Hippocampal formation (tissue), 2 donors: ENCODE measurements at regions not wholly inside any gene's neighbourhood (a gene's known extent, or its start where the extent isn't known, plus 50 kb on each side); places are given as distances from the start of the nearest gene placed in this dataset.

Experiments used
- DNase-seq, 2 donors: peaks; one replicate each; lab custom pipeline; 2025; lab: John Stamatoyannopoulos, UW

DNA sequence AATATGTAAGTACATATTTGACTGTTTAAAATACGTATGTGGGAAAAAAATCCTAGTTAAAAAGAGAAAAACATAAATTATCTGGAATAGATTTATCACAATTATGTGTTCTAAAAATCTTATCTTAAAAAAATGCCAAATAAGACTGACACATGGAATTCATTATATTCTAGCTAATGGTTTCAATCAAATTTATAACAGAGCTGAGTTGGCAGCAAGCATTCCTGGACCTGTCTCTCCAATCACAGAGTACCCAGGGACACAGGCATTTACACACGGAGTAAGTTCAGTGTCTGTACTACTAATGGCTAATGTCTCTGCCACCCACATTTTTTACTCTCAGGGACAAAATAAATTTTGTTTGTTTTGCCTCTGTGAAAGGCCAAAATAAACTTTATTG is 122.3 kb downstream of the RPS12 start:
- DNase-seq = no peak

DNA sequence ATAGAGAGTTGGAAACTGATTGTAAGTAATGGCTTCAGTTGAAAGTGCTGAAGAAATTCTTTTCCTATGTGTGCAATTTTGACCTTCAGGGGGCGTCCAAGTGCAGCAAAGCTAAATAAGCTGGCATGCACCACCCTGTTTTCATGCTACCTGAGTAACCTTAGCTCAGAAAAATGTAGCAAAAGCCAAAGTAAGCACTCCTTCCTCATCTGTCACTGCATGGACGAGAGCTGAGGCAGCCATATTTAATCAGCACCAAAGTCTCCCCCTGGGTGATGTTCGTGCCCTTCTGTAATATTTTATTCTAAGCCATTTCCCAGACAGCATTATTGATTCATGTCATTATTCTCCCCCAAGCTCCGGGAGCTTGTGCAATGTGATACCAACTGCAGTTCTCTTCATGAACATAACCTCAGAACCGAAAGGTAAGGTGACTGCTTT is 123.1 kb downstream of the RPS12 start:
- peak in 1 of 2 donors; percentile 53 for DNase-seq

DNA sequence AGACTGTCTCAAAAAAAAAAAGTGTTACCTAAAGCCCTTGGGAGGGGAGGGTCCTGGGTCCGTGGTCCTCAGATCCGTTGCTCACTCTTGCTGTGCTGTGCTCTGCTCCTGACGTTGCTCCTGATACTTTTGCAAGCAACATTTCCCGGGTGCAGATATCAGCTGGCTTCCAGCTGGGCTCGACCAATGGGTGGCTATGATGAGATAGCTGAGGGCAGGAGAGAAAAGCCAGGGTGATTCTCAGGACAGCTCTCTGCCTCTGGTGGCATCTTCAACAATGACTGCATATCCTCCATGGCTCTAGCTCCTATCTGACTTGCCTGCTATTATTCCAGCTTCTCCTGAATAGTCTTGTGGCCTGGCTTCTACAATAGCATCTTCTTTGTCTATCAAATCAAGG is 134.5 kb downstream of the RPS12 start:
- no peak for DNase-seq

- no peak for DNase-seq
Measured at GRCh38 chr6:132950566-132950965, 136.2 kb downstream of the RPS12 start.

DNA sequence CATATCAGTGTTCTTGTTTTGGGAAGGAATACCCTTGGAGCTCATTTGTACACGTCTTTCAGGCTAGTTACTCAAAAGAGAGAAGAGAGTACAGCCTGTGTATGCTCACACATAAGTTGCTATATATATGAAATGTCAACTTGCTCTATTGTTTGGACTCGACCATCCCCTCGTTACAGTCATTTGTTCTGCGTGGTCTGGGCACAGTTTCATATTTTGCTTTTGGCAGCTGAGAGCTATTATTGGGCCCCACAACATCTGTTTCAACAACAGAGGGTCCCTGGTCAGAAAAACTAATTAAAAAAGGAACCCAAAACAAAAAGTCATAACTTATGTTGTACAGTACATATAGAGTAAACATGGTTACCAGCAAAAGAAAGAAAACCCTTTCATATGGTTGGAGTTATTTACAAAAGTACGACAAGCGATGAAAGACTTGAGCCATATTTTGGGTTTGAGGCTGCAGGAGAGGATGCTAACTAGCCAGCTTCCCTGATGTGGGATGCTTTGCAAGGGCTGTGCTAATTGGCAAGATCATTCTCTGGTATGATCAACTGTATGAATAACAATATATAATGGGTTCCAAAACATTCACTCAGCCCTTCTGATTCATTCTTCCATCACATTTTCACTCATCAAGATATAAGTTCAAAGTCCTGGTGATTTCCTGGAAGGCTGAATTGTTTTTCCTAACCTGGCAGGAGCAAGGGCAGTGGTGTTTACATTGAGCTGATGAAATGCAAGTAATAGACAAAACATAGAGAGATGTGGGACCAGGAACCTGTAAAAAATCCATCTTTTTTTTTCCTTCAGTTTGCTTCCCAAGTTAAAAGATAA is 137.9 kb downstream of the RPS12 start:
- DNase-seq = no peak

DNA sequence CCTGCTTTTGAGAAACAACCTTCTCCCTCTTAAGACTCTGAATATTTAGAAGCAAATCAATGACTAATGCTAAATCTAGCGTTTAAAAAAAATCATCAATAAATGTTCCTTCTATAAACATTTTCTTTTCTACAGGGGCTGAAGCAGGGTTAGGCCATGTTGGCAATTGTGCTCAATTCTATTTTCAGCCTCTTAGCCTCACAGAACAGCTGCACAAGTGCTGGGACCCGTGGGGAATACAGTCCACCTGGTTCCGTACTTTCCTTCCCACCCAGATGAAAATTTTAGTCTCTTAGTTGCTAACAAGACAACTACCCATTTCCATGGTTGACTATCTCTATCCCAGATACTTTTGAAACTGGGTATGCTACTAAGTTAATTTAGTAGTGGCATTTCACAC is 138.6 kb downstream of the RPS12 start:
- DNase-seq = no peak

DNA sequence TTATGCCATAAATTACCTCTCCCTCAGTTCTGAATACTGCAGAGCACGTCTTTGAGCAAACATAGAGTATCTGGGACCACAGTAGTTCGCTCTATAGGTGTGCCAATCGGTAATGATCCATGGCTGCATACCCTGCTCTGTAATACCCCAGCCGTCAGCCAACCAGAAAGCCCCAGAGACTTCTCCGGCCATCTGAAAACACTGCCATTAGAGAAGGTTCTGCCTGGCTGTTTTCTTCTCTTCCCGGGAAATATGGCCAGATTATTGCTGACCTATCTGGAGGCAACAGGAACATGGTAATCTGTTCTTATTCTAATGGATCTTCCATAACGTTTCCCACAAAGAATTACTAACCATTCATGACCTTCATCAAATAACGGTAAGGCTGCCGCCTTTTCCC is 139.9 kb downstream of the RPS12 start:
- DNase-seq = no peak

GRCh38 chr6:132954936-132955335 is 140.6 kb downstream of the RPS12 start:
- no peak for DNase-seq

GRCh38 chr6:132959639-132960326 is 145.4 kb downstream of the RPS12 start:
- DNase-seq = no peak

DNA sequence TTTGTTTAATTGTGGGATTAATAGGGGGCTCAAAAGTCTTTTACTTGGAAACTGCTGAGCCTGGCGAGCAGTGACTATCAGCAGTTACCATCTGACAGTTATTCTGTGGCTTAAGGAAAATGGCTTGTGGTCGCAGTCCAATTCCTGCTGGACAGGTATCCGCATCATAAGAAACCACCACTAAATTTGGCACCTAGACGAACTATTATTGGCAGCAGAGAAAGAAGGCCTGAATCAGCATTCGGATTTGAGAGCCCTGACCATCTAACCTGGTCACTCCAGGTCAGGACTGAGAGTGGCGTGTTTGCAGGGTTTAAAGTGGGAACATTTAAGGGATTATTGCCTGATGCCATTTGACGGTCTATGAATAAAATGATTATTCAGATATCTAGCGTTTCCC is 146.4 kb downstream of the RPS12 start:
- no peak for DNase-seq

DNA sequence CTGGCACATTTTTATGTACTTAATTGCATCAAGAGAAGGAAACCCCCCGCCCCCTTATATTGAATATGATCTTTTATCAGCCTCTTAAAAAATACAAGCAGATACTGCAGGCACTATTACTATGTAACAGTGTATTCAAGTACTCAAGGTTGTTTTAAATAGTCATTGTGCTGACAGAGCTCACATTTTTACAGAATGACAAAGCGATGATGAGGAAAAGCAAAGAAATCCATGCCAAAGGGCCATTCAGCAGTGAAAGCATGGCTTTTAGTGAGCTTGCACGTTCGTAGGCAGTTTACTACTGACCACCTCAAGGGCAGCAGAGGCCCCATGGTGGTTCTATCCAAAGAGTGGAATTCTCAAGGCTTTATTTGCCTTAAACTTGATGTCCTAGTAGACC is 146.8 kb downstream of the RPS12 start:
- no peak for DNase-seq

DNA sequence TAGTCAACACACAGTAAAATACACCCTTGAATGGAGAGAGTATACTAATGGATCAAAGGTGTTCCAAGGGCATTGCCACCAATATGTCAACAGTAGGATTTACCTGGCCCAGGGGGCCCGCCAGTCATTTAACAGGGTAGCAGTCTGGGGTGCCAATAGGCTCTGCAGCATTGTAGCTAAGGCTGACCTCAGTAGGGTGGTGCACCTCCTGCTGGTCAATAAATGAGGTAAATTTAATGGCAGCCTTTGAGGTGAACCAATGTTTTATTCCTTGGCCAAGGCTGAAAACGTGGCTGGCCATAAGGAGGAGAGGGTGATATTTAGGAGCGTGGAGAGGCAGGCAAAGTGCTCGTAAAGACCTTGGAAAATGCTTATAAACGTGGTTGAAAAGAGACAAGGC is 147.2 kb downstream of the RPS12 start:
- no peak for DNase-seq

DNA sequence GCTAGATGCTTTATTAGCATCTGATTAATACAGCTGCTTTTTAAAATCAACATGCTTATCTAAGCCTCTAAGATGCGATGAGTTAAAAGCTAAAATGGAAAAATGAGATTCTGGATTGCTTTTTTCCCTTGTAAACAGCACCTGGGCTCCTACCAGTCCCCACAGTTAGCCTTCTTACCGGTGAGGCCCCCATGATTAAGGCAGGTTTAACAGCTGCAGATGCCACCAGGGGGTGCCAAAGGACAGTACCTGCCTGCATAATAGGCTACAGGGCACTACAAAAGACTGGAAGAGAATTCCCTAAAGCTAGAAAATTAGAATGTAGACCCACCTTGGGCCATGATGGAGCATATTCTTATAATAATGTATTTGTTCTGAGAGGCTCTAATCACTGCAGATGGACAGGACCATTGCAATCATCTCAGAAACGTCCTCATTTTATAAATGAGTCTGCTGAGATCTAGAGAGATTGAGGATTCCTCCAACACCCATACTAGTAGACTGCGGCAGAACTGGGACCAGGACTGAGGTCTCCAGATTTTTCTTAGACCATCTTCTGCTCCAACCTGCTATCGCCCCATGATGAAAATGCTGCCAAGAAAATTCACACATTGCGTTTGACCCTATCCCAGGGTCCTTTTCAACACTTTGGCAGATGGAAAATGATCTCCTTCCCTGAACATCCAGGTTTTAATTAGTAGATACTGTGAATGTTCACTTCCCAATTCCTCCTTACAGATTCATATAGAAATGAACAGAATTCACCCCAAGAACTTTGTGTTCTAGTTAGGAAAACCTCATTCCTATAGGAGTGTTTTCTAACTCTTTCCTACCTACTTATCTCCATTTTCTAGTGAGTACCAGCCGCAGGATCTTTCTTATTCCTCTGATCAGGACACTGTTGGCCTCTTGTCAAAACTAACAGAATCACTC is 148.8 kb downstream of the RPS12 start:
- DNase-seq = peak in 1 of 2 donors; percentile 26

DNA sequence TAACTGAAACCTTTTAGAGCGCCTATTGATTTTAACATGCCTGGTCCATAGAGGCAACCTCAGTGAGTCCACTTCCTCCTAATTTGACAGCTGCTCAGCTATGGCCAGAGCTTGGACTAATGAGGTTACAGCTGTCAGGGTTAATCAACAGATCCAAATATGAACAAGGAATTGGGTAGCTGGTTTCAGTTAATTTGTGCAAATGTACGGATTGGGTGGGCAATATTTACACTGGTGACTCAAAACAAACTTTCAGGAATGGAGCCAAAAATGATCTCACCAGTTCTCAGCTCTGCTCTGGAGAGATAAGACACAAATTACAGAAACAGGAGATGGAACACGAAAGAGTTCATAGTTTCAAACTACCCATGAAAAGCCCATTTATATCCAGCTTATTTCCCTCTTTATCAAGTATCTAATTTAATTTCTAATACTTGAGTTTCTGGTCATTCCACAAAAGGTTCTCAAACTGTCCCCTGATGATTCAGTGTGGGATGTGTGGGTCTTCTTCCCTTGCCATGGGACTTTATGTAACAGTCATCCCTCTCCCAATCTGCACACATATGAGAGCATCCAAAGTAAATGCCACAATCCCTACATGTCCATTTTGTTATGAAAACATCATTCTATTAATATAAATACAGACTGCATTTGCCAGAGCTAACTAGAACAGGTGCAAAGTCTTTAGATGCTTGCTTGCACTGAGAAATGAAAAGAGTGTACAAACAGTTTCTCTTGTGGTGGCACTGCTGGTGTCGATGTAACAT is 149.9 kb downstream of the RPS12 start:
- no peak for DNase-seq

- DNase-seq = no peak
Measured at GRCh38 chr6:132964868-132965382, 150.6 kb downstream of the RPS12 start.

- no peak for DNase-seq
Measured at GRCh38 chr6:132967871-132968270, 153.5 kb downstream of the RPS12 start.

DNA sequence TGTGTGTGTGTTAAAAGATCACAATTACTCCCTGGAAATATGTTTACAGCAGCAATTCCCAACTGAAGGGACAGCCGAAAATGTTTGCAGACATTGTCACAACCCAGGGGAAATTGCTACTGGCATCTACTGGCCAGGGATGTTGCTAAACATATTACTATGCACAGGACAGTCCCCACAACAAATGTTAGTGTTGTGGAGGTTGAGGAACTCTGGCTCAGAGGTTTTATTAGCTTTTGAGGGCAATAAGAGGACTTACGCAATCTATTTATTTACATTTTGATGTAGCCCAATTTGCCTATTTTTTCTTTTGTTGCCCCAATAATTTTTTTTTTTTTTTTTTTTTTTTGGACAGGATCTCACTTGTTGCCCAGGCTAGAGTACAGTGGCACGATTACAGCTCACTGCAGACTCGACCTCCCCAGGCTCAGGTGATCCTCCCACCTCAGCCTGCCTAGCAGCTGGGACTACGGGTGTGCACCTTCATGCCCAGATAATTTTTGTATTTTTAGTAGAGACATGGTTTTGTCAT is 154.1 kb downstream of the RPS12 start:
- no peak for DNase-seq

GRCh38 chr6:132969196-132969595 is 154.8 kb downstream of the RPS12 start:
- no peak for DNase-seq

DNA sequence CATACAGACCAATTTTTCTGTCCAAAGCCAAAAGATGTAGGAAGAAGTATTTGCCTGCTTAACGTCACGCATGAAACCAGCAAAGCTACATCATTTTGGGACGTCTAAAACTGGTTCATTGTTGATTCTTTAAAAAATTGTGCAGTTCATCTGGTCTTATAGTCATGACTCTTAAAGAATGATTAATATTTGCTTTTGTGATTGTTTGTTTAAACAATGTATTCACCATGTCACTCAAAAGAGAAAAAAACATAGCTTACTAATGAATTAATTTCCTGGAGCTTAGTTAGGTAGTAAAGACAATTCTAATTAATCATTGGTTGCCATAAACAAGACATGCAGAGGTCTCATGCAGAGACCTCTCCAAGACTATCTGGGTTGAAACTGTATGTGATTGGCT is 157.3 kb downstream of the RPS12 start:
- DNase-seq = no peak

DNA sequence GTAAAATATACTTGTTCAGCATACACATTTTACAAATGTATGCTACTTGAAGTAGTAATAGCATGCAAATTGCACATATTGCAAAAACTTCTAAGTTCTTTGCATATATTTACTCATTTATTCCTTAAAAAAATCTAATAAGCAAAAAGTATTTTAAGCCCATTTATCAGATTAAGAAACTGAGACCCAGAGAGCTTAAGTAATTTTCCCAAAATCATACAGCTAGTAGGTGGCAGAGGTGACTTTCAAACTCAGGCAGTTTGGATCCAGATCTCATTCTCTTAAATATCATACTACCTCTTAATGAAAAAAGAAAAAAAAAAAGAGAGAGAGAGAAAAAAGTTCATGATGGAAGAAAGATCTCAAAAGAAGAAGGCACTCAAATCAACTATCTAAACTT is 157.9 kb downstream of the RPS12 start:
- DNase-seq = no peak

DNA sequence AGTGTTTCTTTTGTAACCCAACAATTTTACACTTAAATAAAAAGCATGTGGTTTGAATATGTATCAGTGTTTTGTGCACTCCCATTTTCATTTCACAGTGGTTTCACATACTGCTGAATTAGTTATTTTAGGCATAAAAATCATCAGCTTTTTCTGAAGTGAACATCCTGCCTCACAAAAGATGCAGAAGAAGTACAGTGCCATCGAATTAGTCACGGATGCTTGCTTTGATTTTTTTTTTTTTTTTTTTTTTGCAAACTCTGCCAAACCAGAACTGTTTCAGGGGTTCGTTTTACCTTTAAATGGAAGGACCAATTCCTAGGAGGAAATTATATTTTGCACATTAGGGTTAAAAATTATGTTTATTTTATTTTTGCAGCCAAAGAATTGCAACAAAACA is 158.6 kb downstream of the RPS12 start:
- DNase-seq = no peak
